ENCODE measurements at regions not wholly inside any gene's neighbourhood (a gene's known extent, or its start where the extent isn't known, plus 50 kb on each side); places are given as distances from the start of the nearest gene placed in this dataset.
"Not testable (repeated sequence)": the region's sequence is repeated elsewhere in the genome, so short reads cannot be mapped to it uniquely, and the experiment has no call there.

GRCh38 chr6:16824845-16825685 is 63.8 kb upstream of the ATXN1 start:
- no peak for DNase-seq (ENCODE audit: low spot score)

DNA sequence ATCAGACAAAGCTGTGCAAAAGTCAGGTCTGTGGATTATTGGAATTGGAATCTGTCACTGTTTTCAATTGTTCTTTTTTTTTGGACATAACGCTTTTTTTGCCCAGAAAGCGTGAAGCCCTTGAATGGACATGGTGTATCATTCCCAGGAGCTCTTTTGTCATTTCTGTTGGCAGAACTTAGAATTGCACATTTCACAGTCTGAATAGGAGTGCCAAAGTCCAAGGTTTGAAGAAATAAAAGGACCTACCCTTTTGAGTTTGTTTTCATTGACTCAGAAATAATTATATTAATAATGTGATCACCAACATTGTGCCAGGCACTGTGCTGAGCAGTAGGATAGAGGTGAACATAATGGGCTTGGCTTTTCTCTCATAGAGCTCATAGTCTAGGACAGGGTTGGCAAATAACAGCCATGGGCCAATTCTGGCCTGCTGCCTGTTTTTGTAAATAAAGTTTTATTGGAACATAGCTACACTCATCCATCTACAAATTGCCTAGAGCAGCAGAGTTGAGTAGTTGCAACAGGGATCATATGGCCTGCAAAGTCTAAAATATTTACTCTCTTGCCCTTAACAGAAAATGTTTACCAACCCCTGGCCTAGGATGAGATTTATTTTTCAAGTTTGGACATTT is 62.6 kb upstream of the ATXN1 start:
- no peak for DNase-seq (ENCODE audit: low spot score)

DNA sequence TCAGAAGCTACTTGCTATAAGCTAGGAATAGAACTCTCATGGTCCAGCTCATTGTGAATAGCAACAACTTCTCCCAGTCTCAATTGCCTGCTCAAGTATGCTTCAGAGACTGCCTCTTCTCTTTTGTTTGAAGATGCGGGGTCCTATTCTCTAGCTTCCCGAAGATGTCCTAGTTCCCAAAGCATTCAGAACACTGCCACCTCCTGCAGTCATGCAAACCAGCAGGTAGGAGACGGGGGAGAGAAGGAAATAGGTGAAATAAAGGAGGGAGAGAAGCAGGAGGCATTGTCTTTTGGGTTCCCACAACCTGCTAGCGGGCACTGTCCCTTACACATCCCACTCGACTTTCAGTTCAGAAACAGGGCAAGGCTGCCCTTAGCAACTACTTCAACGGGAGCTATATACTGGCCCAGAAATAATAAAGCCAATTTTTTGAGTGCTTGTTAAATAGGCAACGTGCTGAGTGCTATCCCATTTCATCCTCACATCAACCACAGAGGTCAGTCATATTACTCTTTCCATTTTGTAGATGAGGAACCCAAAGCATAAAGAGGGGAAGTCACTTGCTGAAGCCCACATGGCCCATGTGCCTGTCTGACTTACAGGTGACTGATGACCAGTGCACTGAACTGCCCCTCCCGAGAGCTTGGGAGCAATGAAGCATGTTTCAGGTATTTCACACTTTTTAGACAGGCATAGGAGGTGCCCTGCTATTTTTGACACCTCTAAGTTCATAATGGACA is 61.9 kb upstream of the ATXN1 start:
- DNase-seq (ENCODE audit: low spot score) = no peak

DNA sequence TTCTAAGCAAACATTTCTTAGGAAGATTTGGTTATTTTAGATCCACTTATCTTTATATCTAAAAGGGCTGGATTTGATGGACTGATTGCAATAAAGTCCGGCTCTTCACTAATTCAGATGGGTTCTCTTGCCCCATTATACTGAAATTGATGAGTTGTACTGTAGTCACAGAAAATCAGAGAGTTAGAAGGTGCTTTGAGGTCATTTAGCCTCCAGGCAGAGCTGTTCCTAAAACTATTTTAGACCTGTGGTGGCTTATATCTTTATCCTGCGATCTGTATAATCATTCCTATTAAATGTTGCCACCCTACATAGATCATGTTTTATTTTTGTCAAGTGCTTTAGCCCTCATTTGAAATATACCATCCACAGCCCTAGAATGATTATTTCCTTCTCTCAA is 61.3 kb upstream of the ATXN1 start:
- DNase-seq (ENCODE audit: low spot score) = no peak

DNA sequence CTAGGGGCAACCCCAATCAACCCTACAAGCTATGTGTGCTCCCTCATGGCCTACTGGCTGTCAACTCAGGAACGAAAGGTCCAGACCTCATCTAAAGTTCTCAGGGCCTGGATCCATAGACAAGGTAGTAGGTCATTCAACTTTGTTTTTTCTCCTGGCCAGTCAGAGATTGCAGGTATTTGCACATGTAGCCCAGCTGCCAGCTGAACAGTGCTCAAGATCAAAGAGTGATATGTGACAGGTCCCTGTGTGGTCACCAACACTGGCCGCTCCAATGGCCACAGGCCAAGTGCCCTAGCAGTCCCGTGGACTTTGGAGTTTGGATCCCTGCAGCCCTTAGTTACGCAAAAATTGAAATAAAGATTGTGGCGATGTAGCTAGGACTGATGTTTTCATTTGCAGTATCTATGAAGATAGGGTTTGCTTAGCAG is 60.6 kb upstream of the ATXN1 start:
- DNase-seq (ENCODE audit: low spot score) = no peak

DNA sequence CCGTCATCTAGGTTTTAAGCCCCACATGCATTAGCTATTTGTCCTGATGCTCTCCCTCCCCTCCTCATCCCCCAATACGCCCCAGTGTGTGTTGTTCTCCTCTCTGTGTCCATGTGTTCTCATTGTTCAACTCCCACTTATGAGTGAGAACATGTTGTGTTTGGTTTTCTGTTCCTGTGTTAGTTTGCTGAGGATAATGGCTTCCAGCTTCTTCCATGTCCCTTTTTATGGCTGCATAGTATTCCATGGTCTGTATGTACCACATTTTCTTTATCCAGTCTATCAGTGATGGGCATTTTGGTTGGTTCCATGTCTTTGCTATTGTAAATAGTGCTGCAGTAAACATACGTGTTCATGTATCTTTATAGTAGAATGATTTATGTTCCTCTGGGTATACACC is 59.0 kb upstream of the ATXN1 start:
- not testable (repeated sequence) for DNase-seq (ENCODE audit: low spot score)

DNA sequence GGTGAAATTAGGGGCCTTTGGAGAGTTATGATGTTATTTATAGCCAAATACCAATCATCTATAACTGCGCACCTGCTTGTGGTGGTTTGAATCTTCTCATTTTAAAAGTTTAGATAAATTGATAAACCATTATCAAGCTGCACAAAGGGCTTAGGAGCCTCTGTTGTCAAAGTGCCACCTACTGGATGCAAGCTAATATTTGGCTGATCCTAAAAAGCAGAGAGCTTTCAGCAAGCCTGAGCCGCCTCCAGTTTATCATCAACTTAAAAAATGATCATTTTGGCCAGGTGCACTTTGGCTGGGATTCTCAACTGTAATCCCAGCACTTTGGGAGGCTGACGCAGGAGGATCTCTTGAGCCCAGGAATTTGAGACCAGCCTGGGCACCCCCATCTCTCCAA is 58.5 kb upstream of the ATXN1 start:
- peak; percentile 31 for DNase-seq (ENCODE audit: low spot score)

GRCh38 chr6:16818992-16819626 is 57.8 kb upstream of the ATXN1 start:
- DNase-seq (ENCODE audit: low spot score) = no peak

DNA sequence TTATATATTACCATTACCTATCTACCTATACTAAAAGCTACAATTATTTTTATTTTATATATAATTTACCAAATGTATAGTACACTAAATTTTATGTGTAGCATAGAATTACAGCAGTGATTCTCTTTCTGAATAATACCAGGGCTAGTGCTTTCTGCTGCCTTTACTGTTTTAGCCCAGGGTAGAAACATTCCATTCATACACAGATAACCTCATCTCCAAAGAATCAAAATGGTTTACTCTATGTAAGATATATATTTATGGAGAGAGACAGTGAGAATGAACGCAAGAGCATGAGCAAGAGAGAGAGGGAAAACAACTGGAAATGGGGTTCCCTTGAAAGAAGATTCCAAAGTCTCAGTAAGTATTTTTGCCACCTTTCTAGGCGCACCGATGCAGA is 56.3 kb upstream of the ATXN1 start:
- DNase-seq (ENCODE audit: low spot score) = no peak

DNA sequence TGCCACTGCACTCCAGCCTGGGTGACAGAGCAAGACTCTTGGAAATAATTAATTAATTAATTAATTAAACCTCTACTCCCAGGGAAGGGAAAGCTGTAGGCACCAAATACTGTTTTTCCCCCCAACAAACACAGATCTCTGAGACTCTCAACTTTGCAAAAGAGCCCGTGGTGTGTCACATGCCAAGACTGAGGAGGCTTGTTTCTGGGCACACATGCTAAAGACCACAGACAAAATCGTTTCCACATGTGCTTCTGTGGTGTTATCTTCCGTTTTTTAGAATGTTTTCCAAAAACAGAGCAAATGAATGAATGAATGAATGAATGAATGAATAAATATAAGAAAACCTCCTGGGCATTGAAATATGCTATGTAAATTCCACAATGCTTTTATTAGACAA is 55.6 kb upstream of the ATXN1 start:
- no peak for DNase-seq (ENCODE audit: low spot score)

GRCh38 chr6:16812993-16813392 is 51.7 kb upstream of the ATXN1 start:
- no peak for DNase-seq (ENCODE audit: low spot score)

GRCh38 chr6:16811277-16811979 is 50.2 kb upstream of the ATXN1 start:
- DNase-seq (ENCODE audit: low spot score) = no peak
